GM13977 (cell line): ENCODE measurements at regions not wholly inside any gene's neighbourhood (a gene's known extent, or its start where the extent isn't known, plus 50 kb on each side); places are given as distances from the start of the nearest gene placed in this dataset.

Experiments used
- DNase-seq: peaks from one replicate; pipeline ENCODE4 v3.0.0; 2012; ENCODE audit warnings: low spot score
- in situ Hi-C: fragments of 300-500 bp; cut with MboI; formaldehyde crosslinking; loops from one replicate; pipeline ENCODE4 v1.12.0; 2022; ENCODE audit warnings: low sequenced_read_pairs, low pct_unique_long_range_greater_than_20kb, mixed read lengths, inconsistent platforms; ENCODE audit not compliant: unreplicated experiment
- TF ChIP-seq, protein P1 (sequence below): IDR thresholded peaks from 2 replicates; pipeline ENCODE4 v1.5.1; 2012; ENCODE audit warnings: mild to moderate bottlenecking, control low read depth; ENCODE audit not compliant: insufficient read depth; ENCODE audit errors: extremely low read depth, missing control alignments

DNA sequence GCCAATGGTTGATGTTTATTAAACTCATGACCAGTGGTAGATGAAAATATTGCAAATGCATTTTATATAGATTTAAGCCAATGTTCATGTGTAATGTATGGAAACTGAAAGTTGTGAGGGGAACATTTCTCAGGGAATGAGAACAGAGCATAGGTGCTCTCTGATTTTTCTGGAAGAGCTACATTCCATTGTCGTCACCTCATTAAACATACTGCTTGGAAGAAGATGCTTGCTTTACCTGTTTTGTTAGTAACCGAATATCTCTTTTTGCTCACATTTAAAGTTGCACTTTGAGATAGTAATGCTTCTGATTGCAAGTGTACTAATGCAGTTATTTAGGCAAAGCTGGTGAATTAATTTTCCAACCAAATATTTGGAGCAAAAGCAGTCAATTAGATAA lies 93.8 kb upstream of the CLCN4 start:
- no peak for DNase-seq
- in situ Hi-C loops = no loop called here
- TF ChIP-seq, protein P1, sequence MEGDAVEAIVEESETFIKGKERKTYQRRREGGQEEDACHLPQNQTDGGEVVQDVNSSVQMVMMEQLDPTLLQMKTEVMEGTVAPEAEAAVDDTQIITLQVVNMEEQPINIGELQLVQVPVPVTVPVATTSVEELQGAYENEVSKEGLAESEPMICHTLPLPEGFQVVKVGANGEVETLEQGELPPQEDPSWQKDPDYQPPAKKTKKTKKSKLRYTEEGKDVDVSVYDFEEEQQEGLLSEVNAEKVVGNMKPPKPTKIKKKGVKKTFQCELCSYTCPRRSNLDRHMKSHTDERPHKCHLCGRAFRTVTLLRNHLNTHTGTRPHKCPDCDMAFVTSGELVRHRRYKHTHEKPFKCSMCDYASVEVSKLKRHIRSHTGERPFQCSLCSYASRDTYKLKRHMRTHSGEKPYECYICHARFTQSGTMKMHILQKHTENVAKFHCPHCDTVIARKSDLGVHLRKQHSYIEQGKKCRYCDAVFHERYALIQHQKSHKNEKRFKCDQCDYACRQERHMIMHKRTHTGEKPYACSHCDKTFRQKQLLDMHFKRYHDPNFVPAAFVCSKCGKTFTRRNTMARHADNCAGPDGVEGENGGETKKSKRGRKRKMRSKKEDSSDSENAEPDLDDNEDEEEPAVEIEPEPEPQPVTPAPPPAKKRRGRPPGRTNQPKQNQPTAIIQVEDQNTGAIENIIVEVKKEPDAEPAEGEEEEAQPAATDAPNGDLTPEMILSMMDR = no peak

DNA sequence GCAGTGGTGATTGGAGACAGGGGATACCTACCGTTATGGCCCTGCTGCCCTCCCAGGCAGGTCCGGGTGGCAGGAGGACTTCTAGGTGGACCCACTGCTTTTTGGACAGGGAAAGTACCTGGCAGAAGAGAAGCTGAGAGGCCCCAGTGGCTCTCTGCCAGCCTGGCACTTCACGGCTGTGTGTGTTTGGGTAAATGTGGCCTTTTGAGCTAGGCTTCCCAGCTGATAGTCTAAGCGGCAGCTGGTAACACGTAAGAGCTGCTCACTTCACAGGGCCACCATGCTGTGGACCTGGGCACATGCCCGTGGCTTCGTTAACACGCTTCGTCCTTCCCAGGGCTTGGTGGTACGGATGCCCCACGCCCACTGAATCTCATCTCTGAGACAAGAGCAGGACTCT lies 92.0 kb upstream of the CLCN4 start:
- TF ChIP-seq, protein P1 = no peak
- in situ Hi-C loops = no loop called here
- DNase-seq = no peak

DNA sequence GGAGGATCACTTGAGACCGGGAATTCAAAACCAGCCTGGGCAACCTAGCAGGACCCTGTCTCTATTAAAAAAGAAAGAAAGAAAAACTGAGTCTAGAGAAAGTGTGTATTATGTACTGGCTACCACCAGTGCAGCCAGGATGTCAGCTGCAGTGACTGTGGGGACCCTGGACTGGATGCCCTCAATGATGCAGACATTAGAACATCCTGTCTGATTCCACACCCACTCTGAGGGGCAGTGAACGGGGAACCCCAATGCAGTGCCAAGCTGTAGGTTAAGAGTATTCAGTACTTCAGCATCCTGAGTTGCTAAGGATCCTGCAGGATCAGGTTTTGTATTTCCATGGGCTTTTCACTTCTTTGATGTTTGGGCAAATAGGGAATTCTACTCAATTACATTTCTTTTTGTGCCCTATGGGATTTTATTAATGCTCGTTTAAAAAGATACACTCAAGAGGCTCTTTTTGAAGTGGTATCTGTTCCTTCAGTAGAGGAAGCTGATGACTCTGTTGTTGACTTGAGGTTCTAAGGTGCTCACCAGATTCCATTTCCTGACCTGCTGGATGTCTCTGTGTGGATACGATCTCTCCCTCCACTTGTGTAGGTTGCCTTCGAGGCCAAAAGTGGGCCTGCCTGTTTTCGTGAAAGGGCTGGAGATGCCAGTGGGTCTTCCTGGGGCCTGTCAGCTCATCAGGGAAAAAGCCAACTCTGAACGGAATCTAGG lies 85.9 kb upstream of the CLCN4 start:
- TF ChIP-seq, protein P1 = no peak
- DNase-seq = no peak
- in situ Hi-C loops = no loop called here

DNA sequence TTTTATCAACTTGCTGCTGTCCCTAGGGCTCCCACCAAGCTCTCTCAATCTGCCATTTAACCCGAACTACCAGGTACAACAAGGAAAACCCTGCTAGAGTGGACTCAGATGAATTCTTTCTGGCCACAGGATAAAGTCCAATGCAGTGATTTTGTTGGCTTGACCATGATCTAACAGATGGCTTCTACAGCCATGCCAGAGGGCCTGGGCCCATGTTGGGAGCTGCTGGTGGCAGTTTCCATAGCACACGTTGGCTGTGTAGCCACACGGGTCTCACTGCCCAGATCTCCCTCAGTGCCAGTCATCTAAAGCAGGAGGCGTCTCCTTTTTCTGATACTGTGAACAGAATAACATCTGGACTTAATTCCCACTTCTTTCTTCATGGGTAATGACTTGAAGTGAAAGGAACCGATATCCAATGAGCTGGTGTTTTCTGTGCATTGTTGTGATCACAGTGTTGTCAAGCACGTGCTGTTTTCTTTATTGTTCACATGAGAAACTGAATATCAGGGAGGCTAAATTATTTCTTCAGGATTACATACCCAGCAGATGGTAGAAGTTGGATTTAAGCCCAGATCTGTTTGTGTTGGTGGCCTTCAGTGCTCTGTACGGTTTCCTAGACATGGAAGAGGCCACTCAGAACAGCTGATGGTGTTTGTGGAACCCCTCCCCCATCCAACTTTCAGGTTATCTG lies 85.2 kb upstream of the CLCN4 start:
- in situ Hi-C loops = no loop called here
- TF ChIP-seq, protein P1 = no peak
- no peak for DNase-seq

DNA sequence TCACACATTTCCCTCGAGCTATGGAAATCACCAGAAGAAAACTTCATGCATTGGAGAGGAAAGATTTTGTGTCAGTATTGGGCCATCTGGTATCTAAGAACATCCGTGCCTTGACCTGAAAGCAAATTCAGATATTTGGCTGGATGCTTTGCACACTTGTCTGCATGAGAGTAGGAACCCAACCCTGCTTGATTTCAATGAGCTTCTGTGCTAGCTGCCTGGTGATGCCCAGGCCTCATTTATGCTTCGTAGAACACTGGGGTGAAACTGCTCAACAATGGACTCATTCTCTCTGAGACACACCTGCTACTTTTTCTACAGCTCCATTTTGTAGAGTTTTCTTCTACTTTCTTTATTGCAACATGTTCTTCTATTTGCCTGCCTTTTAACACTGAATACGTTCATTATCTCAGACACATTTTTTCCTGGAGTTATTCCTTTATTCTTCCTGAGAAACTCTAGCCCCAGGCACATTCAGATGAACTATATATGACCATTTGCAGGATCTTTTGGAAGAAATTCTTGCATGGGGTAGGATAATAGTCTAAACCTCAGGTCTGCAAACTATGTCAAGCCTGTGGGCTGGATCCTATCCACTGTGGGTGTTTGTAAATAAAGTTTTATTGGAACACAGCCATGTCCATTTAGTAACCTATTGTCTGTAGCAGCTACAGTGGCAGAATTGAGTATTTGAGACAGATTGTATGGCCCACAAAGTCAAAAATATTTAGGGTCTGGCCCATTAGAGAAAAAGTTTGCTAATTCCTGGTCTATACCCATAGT lies 83.8 kb upstream of the CLCN4 start:
- in situ Hi-C loops = no loop called here
- no peak for DNase-seq
- TF ChIP-seq, protein P1 = no peak

DNA sequence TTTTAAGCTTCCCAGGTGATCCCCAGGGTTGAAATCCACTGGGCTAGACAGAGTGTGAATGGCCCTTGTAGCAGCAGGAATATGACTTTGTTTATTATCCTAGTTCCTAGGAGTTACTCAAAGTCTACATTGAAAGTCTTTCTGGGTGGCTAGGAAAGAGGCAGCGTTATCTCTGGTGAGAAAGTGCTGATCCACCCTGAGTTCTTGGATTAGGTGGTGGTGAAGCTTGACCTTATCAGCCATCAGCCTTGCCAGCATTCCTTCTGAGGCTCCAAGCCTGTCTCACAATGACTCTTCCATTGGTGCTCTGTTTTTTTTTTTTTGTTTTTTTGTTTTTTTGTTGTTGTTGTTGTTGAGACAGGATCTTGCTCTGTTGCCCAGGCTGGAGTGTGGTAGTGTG lies 83.1 kb upstream of the CLCN4 start:
- in situ Hi-C loops = no loop called here
- TF ChIP-seq, protein P1 = no peak
- DNase-seq = no peak
